Body of pancreas (tissue), 4 donors: ENCODE measurements at regions not wholly inside any gene's neighbourhood (a gene's known extent, or its start where the extent isn't known, plus 50 kb on each side); places are given as distances from the start of the nearest gene placed in this dataset.
"Not testable (repeated sequence)": the region's sequence is repeated elsewhere in the genome, so short reads cannot be mapped to it uniquely, and the experiment has no call there.

Source experiments
- ATAC-seq: fragments of 150-250 bp; one replicate; pipeline ENCODE4 v1.9.1; 2016
- DNase-seq, 4 donors: peaks; one replicate each; pipeline ENCODE4 v3.0.0-alpha.2; 2019
- H3K27ac ChIP-seq, 4 donors: fragments of 200-600 bp; sonication (generic); 1 replicate in 3 of 4; 2 replicates in 1 of 4; pipeline versions ENCODE4 v1.5.1 to v1.6.1; 2016 to 2019; ENCODE audit warnings: mild to moderate bottlenecking in 1 of 4, mixed read lengths in 1 of 4, moderate library complexity in 1 of 4
- H3K27me3 ChIP-seq, 2 donors: fragments of 200-600 bp; sonication (generic); one replicate each; pipeline ENCODE4 v1.6.0; 2016; ENCODE audit warnings: mild to moderate bottlenecking in 1 of 2
- H3K36me3 ChIP-seq, 2 donors: fragments of 200-600 bp; sonication (generic); replicated peaks in 1 of 2; 2 replicates each; pipeline ENCODE4 v1.5.1; 2016; ENCODE audit warnings: low read depth in 2 of 2; ENCODE audit not compliant: insufficient read depth in 1 of 2
- H3K4me1 ChIP-seq: fragments of 200-600 bp; sonication (generic); one replicate; pipeline ENCODE4 v1.6.0; 2016
- H3K4me3 ChIP-seq, 2 donors: fragments of 200-600 bp; sonication (generic); 1 replicate in 1 of 2; 2 replicates in 1 of 2; pipeline ENCODE4 v1.5.1; 2016 to 2019
- H3K9me3 ChIP-seq, 3 donors: fragments of 200-600 bp; sonication (generic); 1 replicate in 2 of 3; 2 replicates in 1 of 3; pipeline ENCODE4 v1.5.1; 2016
- POLR2A ChIP-seq, 3 donors: fragments of 450-650 bp; IDR thresholded peaks; one replicate each; pipeline ENCODE4 v1.6.1; 2016; ENCODE audit warnings: antibody characterized with exemption in 3 of 3, mild to moderate bottlenecking in 2 of 3
- WGBS, 2 donors: methylation state at CpG; one replicate each; pipeline ENCODE4 v1.1.5; 2017; 5-methylcytosine and 5-hydroxymethylcytosine counted together
- intact Hi-C: fragments of 100-400 bp; cut with DNase I; formaldehyde crosslinking; loops from one replicate; pipeline ENCODE4 v1.15.1; 2023
- TF ChIP-seq, protein P1 (sequence below), 7 experiments: fragments of 450-650 bp in 4 of 7; fragments of 200-600 bp in 3 of 7; sonication (generic) in 3 of 7; IDR thresholded peaks; one replicate each; pipeline ENCODE4 v1.5.1; 2016 to 2019; ENCODE audit warnings: antibody characterized with exemption in 7 of 7

DNA sequence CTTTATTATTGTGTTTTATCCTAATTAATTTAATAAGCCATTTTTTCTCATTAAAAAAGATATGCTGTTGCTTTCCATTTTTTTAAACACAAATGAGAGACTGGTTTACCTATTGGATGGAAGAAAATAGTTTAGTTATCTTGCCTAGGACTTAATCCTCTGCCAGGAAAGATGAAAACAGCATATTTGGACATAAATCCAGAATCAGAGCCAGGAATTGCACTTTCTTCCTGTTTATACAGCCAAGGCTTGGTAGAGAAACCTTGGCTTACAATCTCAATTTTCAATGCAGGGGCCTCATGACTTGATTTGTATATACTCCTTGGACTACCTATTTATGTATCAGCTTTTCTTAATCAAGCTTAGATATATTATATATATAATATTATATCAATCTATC is 618.8 kb upstream of the SEMA3D start:
- Histone ChIP-seq H3K27me3 (no peaks in the 10 kb centered on the region), H3K9me3 (no peaks in the 10 kb centered on the region), H3K36me3 (no peaks in the 10 kb centered on the region), H3K4me1 (no peaks in the 10 kb centered on the region), H3K4me3 (no peak overlapping the region), H3K27ac (no peak overlapping the region)
- TF ChIP-seq, protein P1, sequence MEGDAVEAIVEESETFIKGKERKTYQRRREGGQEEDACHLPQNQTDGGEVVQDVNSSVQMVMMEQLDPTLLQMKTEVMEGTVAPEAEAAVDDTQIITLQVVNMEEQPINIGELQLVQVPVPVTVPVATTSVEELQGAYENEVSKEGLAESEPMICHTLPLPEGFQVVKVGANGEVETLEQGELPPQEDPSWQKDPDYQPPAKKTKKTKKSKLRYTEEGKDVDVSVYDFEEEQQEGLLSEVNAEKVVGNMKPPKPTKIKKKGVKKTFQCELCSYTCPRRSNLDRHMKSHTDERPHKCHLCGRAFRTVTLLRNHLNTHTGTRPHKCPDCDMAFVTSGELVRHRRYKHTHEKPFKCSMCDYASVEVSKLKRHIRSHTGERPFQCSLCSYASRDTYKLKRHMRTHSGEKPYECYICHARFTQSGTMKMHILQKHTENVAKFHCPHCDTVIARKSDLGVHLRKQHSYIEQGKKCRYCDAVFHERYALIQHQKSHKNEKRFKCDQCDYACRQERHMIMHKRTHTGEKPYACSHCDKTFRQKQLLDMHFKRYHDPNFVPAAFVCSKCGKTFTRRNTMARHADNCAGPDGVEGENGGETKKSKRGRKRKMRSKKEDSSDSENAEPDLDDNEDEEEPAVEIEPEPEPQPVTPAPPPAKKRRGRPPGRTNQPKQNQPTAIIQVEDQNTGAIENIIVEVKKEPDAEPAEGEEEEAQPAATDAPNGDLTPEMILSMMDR (IDR thresholded peaks at IDR 0.05): no peak
- no peak for TF ChIP-seq POLR2A (IDR thresholded peaks at IDR 0.05)
- intact Hi-C loops: no loop called here
- ATAC-seq (no peak), DNase-seq (no peak)

DNA sequence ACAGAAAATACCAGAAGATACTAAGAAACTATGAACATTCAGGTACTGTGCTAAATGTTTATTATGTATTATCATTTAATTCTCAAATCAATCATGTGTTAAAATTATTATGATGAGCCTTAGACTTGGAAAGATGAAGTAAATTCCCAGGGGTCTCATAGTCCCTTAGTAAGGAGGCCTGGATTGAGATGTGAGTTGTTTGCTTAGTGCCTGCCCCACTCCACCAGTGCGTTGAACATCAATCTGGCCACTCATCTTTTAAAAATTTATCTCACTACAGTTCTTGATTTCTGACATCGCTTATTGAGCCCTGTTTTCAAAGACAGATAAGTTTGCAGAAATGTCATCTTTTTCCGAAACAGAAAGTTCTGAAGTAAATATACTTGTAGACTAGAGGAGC is 618.4 kb upstream of the SEMA3D start:
- no peak for TF ChIP-seq POLR2A (IDR thresholded peaks at IDR 0.05)
- TF ChIP-seq, protein P1 (IDR thresholded peaks at IDR 0.05): no peak
- H3K4me1 ChIP-seq: no peaks in the 10 kb centered on the region
- H3K9me3 ChIP-seq: no peaks in the 10 kb centered on the region
- H3K27me3 ChIP-seq: no peaks in the 10 kb centered on the region
- intact Hi-C loops: no loop called here
- no peaks in the 10 kb centered on the region for H3K36me3 ChIP-seq
- no peak overlapping the region for H3K4me3 ChIP-seq
- WGBS, 2 donors: 42 to 62% methylated on average over 3 of the region's 3 CpGs
- no peak overlapping the region for H3K27ac ChIP-seq
- no peak for DNase-seq
- no peak for ATAC-seq

DNA sequence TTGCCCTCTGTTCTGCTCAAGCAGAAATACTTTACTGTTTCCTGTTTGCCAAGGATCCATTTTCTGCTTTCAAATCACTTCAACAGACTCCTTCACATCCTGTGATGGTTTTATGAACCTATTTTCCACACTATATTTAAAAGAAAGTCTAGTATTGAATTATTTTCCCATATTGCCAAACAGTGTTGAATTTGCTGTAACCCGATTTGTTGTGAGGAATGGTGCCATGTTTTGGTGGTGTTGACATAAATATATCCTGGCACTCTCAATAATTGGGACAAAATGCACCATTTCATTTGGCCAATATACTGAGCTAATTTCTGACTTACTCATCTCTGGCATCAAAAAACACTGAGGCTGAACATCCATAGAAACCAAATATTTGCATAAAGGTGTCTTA is 615.4 kb upstream of the SEMA3D start:
- no peaks in the 10 kb centered on the region for H3K27me3 ChIP-seq
- H3K27ac ChIP-seq: no peak overlapping the region
- intact Hi-C loops: no loop called here
- no peak for TF ChIP-seq POLR2A (IDR thresholded peaks at IDR 0.05)
- H3K9me3 ChIP-seq: no peaks in the 10 kb centered on the region
- H3K36me3 ChIP-seq: no peaks in the 10 kb centered on the region
- ATAC-seq (no peak), DNase-seq (no peak)
- no peak overlapping the region for H3K4me3 ChIP-seq
- no peaks in the 10 kb centered on the region for H3K4me1 ChIP-seq
- whole genome bisulfite sequencing, 2 donors: 75 to 80% methylated on average over 1 of the region's 1 CpG

DNA sequence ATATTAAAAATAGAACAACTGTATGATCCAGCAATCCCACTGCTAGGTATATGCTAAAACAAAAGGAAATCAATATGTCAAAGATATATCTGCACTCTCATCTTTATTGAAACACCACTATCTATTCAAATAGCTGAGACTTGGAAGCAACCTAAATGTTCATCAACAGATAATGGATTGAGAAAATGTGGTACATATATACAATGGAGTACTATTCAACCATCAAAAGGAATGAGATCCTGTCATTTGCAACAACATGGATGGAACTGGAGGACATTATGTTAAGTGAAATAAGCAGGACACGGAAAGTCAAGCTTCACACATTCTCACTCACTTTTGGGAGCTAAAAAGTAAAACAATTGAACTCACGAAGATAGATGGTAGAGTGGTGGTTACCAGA is 610.1 kb upstream of the SEMA3D start:
- TF ChIP-seq, protein P1 (IDR thresholded peaks at IDR 0.05): no peak
- no peak for TF ChIP-seq POLR2A (IDR thresholded peaks at IDR 0.05)
- no peak overlapping the region for H3K27ac ChIP-seq
- H3K27me3 ChIP-seq: no peaks in the 10 kb centered on the region
- H3K4me3 ChIP-seq: no peak overlapping the region
- 74 to 76% methylated on average over 2 of the region's 2 CpGs for WGBS, 2 donors
- no peak for ATAC-seq
- intact Hi-C loops: no loop called here
- no peaks in the 10 kb centered on the region for H3K36me3 ChIP-seq
- no peak for DNase-seq
- no peaks in the 10 kb centered on the region for H3K4me1 ChIP-seq
- H3K9me3 ChIP-seq: no peaks in the 10 kb centered on the region

DNA sequence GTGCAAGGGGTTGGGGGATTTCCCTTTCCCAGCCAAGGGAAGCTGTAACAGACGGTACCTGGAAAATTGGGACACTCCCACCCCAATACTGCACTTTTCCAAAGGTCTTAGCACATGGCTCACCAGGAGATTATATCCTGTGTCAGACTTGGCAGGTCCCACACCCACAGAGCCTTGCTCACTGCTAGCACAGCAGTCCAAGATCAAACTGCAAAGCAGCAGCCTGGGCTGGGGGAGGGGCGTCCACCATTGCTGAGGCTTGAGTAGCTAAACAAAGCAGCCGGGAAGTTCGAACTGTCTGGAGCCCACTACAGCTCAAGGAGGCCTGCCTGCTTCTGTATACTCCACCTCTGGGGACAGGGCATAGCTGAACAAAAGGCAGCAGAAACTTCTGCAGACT is 604.2 kb upstream of the SEMA3D start:
- intact Hi-C loops, H3K27ac ChIP-seq, H3K36me3 ChIP-seq, H3K4me1 ChIP-seq, ATAC-seq, H3K9me3 ChIP-seq, DNase-seq, H3K4me3 ChIP-seq, H3K27me3 ChIP-seq: not testable (repeated sequence)
- 59 to 82% methylated on average over 4 of the region's 4 CpGs for WGBS, 2 donors

DNA sequence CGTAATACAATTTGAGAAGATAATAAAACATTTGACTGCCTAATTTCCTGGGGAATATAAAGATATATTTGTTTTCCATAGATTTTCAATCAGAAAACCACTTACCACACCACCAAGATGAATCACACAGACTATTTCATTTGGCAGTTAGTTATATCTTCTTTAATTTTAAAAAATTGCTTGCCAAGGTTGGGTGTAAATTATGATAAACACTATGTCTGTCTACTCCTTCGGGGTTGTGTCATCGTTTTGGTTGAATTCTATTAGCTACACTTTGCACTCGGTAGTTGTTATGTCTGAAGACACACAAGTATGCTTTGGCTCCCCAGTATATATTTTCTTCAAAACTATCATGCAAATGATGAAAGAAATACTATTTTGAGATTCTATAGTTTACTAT is 594.8 kb upstream of the SEMA3D start:
- Histone ChIP-seq H3K4me1 (no peaks in the 10 kb centered on the region), H3K4me3 (no peak overlapping the region), H3K9me3 (peaks cover 0 to 5% (median 0%) of the 10 kb centered on the region in 3 donors), H3K36me3 (no peaks in the 10 kb centered on the region), H3K27me3 (no peaks in the 10 kb centered on the region), H3K27ac (no peak overlapping the region)
- intact Hi-C loops: no loop called here
- ATAC-seq: no peak
- 65 to 66% methylated on average over 4 of the region's 4 CpGs for WGBS, 2 donors
- DNase-seq: no peak
- TF ChIP-seq POLR2A (IDR thresholded peaks at IDR 0.05): no peak
- TF ChIP-seq, protein P1 (IDR thresholded peaks at IDR 0.05): no peak
